AG04450 (cell line): ENCODE measurements at regions not wholly inside any gene's neighbourhood (a gene's known extent, or its start where the extent isn't known, plus 50 kb on each side); places are given as distances from the start of the nearest gene placed in this dataset.
"Not testable (repeated sequence)": the region's sequence is repeated elsewhere in the genome, so short reads cannot be mapped to it uniquely, and the experiment has no call there.

ENCODE experiments used
- CTCF ChIA-PET: fragments of 300-600, 350-600 bp; formaldehyde crosslinking; extraction: SDS; loops from one replicate; lab custom pipeline; 2022; ENCODE audit warnings: antibody characterized with exemption, inconsistent platforms; lab: Charles Lee
- POLR2A ChIA-PET: fragments of 350-600 bp; formaldehyde crosslinking; extraction: SDS; loops from one replicate; lab custom pipeline; 2021; ENCODE audit warnings: antibody characterized with exemption, inconsistent platforms; lab: Yijun Ruan, JAX
- DNase-seq: peaks from one replicate; pipeline ENCODE4 v3.0.0-alpha.2; 2011; ENCODE audit warnings: low read depth, low spot score
- H3K27ac ChIP-seq: one replicate; pipeline ENCODE4 v1.5.1; 2012; ENCODE audit warnings: low read depth, low read length, control low read depth
- H3K27me3 ChIP-seq: one replicate; pipeline ENCODE4 v1.6.0; 2012; ENCODE audit warnings: low read length; ENCODE audit not compliant: control insufficient read depth, insufficient read depth
- H3K4me3 ChIP-seq: 2 replicates; pipeline ENCODE4 v1.5.1; 2011; ENCODE audit warnings: mild to moderate bottlenecking, low read depth, low read length, control low read depth
- H3K9me3 ChIP-seq: 2 replicates; pipeline ENCODE4 v1.5.1; 2012; ENCODE audit warnings: low read length; ENCODE audit not compliant: control insufficient read depth, insufficient read depth
- TF ChIP-seq, protein P1 (sequence below): IDR thresholded peaks from 2 replicates; pipeline ENCODE4 v1.5.1; 2011; ENCODE audit warnings: low read depth, low read length, control low read depth, inconsistent platforms

DNA sequence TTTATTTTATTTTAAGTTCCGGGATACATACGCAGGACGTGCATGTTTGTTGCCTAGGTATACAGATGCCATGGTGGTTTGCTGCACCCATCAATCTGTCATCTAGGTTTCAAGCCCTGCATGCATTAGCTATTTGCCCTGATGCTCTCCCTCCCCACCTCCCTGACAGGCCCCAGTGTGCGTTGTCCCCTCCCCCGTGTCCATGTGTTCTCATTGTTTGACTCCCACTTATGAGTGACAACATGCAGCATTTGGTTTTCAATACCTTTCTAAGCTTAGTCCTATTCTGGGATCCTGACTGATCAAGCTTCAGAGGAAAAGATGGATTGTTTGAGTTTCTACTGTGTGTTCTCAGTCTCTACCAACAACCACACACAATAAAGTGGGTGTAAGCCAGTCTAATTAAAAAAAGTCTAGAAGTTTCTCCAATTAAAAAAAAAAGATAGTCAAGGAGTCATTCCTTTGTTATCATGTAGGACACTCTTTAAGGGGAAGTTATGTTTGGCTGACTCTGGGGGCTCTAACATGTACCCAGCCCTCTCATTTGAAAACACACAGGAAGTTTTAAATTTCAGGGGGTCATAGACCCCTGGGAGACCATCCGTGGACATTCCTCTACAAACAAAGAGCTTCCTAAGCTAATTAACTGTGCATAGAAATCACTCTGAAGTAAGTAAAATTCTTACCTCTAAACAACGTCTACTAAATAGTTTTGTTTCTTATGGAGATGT is 66.3 kb upstream of the ADAMTS18 start:
- TF ChIP-seq, protein P1, sequence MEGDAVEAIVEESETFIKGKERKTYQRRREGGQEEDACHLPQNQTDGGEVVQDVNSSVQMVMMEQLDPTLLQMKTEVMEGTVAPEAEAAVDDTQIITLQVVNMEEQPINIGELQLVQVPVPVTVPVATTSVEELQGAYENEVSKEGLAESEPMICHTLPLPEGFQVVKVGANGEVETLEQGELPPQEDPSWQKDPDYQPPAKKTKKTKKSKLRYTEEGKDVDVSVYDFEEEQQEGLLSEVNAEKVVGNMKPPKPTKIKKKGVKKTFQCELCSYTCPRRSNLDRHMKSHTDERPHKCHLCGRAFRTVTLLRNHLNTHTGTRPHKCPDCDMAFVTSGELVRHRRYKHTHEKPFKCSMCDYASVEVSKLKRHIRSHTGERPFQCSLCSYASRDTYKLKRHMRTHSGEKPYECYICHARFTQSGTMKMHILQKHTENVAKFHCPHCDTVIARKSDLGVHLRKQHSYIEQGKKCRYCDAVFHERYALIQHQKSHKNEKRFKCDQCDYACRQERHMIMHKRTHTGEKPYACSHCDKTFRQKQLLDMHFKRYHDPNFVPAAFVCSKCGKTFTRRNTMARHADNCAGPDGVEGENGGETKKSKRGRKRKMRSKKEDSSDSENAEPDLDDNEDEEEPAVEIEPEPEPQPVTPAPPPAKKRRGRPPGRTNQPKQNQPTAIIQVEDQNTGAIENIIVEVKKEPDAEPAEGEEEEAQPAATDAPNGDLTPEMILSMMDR: no peak
- Histone ChIP-seq H3K27me3 (no peaks in the 10 kb centered on the region), H3K27ac (no peak overlapping the region), H3K9me3 (no peaks in the 10 kb centered on the region), H3K4me3 (no peak overlapping the region)
- POLR2A ChIA-PET: no interaction called here
- DNase-seq: no peak
- CTCF ChIA-PET: interaction anchor here (0.7 kb wide), 1 partner anchor 83 kb away, joined by 3 read pairs; no protein-coding TSS in a partner anchor

DNA sequence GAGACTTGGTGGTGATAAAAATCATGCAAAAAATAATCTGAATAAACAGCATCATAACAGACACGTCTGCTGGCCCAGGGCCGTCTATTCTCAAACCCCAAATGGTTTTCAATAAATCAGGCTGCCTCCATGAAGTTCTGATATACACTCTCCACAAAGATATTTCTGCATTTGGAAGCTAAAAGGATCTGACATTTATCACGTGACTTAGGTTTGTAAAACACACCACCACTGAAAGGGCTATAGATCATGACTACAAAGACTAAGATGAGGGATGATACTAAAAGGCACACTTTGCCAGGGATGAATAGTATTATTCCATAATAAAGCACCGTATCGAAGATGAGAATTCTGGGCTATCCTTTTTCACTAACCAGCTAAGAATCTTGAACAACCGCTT is 67.6 kb upstream of the ADAMTS18 start:
- DNase-seq: no peak
- TF ChIP-seq, protein P1: no peak
- no peaks in the 10 kb centered on the region for H3K27me3 ChIP-seq
- H3K4me3 ChIP-seq: no peak overlapping the region
- CTCF ChIA-PET: no interaction called here
- no peak overlapping the region for H3K27ac ChIP-seq
- no peaks in the 10 kb centered on the region for H3K9me3 ChIP-seq
- POLR2A ChIA-PET: no interaction called here

DNA sequence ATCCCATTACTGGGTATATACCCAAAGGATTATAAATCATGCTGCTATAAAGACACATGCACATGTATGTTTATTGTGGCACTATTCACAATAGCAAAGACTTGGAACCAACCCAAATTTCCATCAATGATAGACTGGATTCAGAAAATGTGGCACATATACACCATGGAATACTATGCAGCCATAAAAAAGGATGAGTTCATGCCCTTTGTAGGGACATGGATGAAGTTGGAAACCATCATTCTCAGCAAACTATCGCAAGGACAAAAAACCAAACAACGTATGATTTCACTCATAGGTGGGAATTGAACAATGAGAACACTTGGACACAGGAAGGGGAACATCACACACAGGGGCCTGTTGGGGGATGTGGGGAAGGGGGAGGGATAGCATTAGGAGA is 71.7 kb upstream of the ADAMTS18 start:
- H3K27ac ChIP-seq, H3K4me3 ChIP-seq, H3K9me3 ChIP-seq, DNase-seq, H3K27me3 ChIP-seq, POLR2A ChIA-PET, CTCF ChIA-PET: not testable (repeated sequence)

DNA sequence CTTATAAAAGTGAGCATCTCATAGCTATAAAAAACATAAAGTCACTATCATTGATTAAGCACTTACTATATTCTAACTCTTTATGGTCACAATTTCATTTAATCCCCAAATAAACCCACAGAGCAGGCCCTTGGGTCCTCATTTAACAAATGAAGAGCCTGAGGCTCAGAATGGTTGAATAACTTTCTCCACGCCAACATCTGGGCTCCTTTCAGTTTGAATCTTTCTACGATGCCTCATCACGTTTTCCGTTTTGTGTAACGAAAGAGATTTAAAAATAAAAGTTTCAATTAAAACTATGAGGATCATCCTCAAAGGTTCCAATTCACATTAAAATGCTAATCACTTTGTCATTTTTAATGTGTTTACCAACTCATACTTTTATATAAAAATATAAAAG is 74.2 kb upstream of the ADAMTS18 start:
- Histone ChIP-seq H3K27ac (no peak overlapping the region), H3K27me3 (no peaks in the 10 kb centered on the region), H3K4me3 (no peak overlapping the region), H3K9me3 (no peaks in the 10 kb centered on the region)
- ChIA-PET POLR2A (no interaction called here), CTCF (no interaction called here)
- no peak for DNase-seq
- TF ChIP-seq, protein P1: no peak

DNA sequence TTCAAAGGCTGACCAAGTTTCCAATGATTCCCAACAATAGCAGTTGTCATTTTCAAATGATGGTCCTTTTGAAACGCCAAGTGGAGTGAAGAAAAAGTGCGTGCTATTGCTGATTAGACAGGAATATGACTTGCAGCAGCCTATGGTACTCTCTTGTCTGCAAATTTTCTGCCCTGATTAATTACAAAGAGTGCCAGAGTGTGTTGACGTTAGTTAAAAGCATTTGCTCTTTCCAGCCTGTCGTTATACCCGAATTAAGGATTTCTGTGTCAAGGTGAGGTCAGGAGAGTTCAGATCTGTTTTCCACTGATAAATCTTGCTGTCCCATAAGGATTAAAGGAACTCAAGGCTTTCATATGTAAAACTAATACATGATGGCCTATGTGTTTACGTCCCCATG is 75.0 kb upstream of the ADAMTS18 start:
- DNase-seq: no peak
- TF ChIP-seq, protein P1: no peak
- no peak overlapping the region for H3K27ac ChIP-seq
- no peaks in the 10 kb centered on the region for H3K27me3 ChIP-seq
- ChIA-PET POLR2A (no interaction called here), CTCF (no interaction called here)
- H3K4me3 ChIP-seq: no peak overlapping the region
- no peaks in the 10 kb centered on the region for H3K9me3 ChIP-seq
